HG02571 (cell line): ENCODE measurements at regions not wholly inside any gene's neighbourhood (a gene's known extent, or its start where the extent isn't known, plus 50 kb on each side); places are given as distances from the start of the nearest gene placed in this dataset.
"Not testable (repeated sequence)": the region's sequence is repeated elsewhere in the genome, so short reads cannot be mapped to it uniquely, and the experiment has no call there.

ENCODE experiments used
- ATAC-seq: cut with Tn5 transposase; IDR thresholded peaks from one replicate; pipeline ENCODE4 v1.9.1; 2021; ENCODE audit warnings: mild to moderate bottlenecking, moderate library complexity; ENCODE audit not compliant: unreplicated experiment

GRCh38 chr3:159340877-159341500 is 539.1 kb downstream of the MFSD1 start:
- ATAC-seq, result no peak

- ATAC-seq, result no peak
Observed at GRCh38 chr3:159346271-159346903, 544.5 kb downstream of the MFSD1 start.

- ATAC-seq, result no peak
Observed at GRCh38 chr3:159348431-159348830, 546.6 kb downstream of the MFSD1 start.

- ATAC-seq, result no peak
Observed at GRCh38 chr3:159356606-159357005, 554.8 kb downstream of the MFSD1 start.

- ATAC-seq, result no peak
Observed at GRCh38 chr3:159364511-159364910, 562.7 kb downstream of the MFSD1 start.

GRCh38 chr3:159366476-159366875 is 564.6 kb downstream of the MFSD1 start:
- no peak for ATAC-seq

- no peak for ATAC-seq
Observed at GRCh38 chr3:159371961-159372360, 570.1 kb downstream of the MFSD1 start.

- ATAC-seq, result no peak
Observed at GRCh38 chr3:159378396-159379194, 576.7 kb downstream of the MFSD1 start.

GRCh38 chr3:159380891-159381290 is 579.0 kb downstream of the MFSD1 start:
- ATAC-seq, result no peak

- no peak for ATAC-seq
Observed at GRCh38 chr3:159390656-159391212, 588.9 kb downstream of the MFSD1 start.

GRCh38 chr3:159397683-159398082 is 591.0 kb upstream of the IL12A start:
- not testable (repeated sequence) for ATAC-seq

- ATAC-seq, result no peak
Observed at GRCh38 chr3:159401069-159401468, 587.6 kb upstream of the IL12A start.

GRCh38 chr3:159409711-159410110 is 578.9 kb upstream of the IL12A start:
- ATAC-seq, result not testable (repeated sequence)

GRCh38 chr3:159413319-159413718 is 575.3 kb upstream of the IL12A start:
- ATAC-seq, result no peak

- no peak for ATAC-seq
Observed at GRCh38 chr3:159416856-159417255, 571.8 kb upstream of the IL12A start.

- no peak for ATAC-seq
Observed at GRCh38 chr3:159417761-159418160, 570.9 kb upstream of the IL12A start.

- no peak for ATAC-seq
Observed at GRCh38 chr3:159418571-159419526, 569.8 kb upstream of the IL12A start.

- no peak for ATAC-seq
Observed at GRCh38 chr3:159429702-159430101, 558.9 kb upstream of the IL12A start.

GRCh38 chr3:159432682-159433340 is 555.8 kb upstream of the IL12A start:
- no peak for ATAC-seq

GRCh38 chr3:159439346-159439745 is 549.3 kb upstream of the IL12A start:
- ATAC-seq, result no peak
